ENCODE measurements at regions not wholly inside any gene's neighbourhood (a gene's known extent, or its start where the extent isn't known, plus 50 kb on each side); places are given as distances from the start of the nearest gene placed in this dataset.

DNA sequence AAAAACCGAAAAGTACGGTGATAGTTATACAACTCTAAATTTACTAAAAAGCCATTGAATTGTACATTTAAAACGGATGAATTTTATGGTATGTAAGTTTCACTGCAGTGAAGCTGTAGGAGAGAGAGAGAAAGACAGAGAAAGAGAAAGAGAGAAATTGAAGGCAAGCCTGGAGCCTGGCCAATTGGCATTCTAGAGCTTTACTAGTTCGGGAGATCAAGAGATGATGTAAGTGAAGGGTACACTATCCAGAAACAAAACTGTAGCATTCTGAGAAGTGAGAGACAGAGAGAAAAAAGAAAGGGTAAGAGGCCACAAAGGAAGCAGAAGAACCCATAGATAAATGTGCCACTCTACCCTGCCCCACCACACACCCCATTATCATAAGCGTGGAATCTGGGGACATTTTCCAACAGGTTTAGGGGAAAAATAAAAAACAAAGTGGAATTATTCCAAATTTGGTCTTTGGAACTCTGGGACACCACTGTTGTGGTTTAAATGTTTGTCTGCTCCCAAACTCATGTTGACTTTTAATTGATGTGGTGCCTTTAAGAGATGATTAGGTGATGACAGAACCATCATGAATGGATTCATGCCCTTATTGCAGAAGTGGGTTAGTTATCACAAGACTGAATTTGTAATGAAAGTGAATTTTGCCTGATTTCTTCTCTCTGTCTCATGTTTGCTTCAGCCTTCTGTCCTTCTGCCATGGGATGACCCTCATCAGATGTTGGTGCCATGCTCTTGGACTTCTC is 123.0 kb upstream of the PLS3 start:
- no peak for TF ChIP-seq CTCF (IDR thresholded peaks at IDR 0.05)
- no peak for TF ChIP-seq POLR2A (IDR thresholded peaks at IDR 0.05)

Measured in uterus (tissue), 2 donors.